HG03558 (cell line): ENCODE measurements at regions not wholly inside any gene's neighbourhood (a gene's known extent, or its start where the extent isn't known, plus 50 kb on each side); places are given as distances from the start of the nearest gene placed in this dataset.
A peak's percentile ranks its signal among the peaks of the same experiment; 100 is the strongest.

Source experiments
- ATAC-seq: cut with Tn5 transposase; IDR thresholded peaks from one replicate; pipeline ENCODE4 v1.9.1; 2021; ENCODE audit warnings: moderate number of reproducible peaks; ENCODE audit not compliant: unreplicated experiment; ENCODE audit errors: extremely low read depth

DNA sequence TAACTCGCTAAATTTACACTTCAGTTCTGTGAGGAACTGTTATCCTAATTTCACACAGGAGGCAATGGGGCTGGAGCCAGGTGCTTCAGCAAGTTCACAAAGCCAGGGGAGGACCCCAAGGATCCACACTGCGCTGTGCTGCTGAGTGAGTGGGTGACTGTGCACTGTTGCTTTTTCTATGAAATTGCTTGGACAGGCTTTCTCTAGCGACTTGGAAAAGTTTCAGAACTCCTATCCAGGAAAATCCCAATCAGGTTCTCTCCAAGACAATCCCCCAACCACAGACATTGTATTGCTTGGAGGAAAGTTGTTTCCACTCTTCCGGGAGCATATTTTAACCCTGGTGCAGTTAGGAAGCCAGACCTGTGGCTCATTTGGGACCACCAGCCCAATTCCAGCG lies 175.9 kb upstream of the CST7 start:
- ATAC-seq: no peak

GRCh38 chr20:24773751-24774201 lies 175.3 kb upstream of the CST7 start:
- peak; percentile 58 for ATAC-seq

DNA sequence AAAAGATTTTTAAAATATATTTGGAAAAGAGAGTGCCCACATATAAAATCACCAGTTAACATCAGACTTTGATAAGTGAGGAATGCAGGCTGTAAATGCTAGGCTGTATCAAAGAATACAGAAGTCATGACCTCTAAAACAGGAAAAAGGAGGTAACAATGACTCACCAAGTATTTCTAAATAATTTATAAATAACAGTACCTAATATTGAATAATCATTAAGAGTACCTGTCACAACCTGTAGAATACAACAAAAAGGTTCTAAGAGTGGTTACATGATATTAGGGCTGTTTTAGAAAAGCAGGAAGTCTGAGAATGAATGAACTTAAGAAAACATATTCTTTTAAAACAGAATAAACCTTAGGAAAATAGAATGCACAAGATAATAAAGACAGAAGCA lies 173.1 kb upstream of the CST7 start:
- ATAC-seq: no peak

GRCh38 chr20:24776755-24777271 lies 172.3 kb upstream of the CST7 start:
- no peak for ATAC-seq

- ATAC-seq: no peak
These were observed 171.3 kb upstream of the CST7 start for GRCh38 chr20:24777746-24778145.

GRCh38 chr20:24778585-24779031 lies 170.5 kb upstream of the CST7 start:
- no peak for ATAC-seq

DNA sequence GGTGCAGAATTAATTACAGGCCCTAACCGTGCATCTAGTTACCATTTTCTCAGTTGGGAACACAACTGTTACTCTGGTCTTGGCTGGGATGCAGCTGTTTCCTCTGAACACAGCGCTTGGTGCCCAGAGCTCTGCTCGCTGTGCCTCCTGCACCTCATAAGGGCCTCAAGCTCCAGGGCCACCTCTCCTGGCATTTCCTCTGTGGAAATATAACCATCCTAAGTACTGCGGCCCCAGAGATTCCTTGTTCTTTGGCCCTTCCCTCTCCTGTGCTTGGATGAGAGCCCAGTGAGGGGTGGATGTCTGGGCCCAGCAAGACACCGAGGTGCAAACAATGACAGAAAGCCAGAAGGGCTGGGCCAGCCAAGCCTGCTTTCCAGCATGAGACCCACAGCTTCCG lies 169.9 kb upstream of the CST7 start:
- ATAC-seq: no peak

GRCh38 chr20:24779946-24780345 lies 169.1 kb upstream of the CST7 start:
- ATAC-seq: no peak

GRCh38 chr20:24780674-24781417 lies 168.2 kb upstream of the CST7 start:
- ATAC-seq: no peak

DNA sequence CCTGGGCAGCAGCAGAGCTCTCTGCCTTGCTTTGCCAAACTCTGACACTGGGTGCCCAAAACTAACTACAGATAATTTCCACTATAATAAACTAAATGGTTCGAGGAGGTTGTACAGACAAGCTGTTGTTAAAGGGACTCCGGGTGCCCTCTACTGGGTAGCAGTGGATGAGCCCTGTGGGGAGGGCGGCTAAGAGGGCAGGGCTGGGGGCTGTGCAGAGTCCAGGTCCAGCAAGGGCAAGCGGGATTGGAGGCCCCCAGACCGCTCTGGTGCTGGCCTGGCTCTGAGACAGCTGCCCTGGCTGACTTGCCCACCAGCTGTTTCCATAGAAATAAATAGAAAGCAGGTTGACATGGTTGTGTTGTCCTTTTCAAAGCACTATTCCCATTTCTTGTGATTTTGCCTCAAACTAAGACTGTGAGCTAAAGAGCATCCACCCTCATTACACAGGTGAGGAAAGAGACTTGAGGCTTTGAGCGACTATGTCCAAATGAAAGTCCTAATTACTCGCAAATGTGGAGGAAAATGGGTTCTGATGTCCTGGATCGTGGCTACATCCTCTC lies 167.6 kb upstream of the CST7 start:
- ATAC-seq: no peak

- ATAC-seq: no peak
These were observed 166.8 kb upstream of the CST7 start for GRCh38 chr20:24782301-24782700.

DNA sequence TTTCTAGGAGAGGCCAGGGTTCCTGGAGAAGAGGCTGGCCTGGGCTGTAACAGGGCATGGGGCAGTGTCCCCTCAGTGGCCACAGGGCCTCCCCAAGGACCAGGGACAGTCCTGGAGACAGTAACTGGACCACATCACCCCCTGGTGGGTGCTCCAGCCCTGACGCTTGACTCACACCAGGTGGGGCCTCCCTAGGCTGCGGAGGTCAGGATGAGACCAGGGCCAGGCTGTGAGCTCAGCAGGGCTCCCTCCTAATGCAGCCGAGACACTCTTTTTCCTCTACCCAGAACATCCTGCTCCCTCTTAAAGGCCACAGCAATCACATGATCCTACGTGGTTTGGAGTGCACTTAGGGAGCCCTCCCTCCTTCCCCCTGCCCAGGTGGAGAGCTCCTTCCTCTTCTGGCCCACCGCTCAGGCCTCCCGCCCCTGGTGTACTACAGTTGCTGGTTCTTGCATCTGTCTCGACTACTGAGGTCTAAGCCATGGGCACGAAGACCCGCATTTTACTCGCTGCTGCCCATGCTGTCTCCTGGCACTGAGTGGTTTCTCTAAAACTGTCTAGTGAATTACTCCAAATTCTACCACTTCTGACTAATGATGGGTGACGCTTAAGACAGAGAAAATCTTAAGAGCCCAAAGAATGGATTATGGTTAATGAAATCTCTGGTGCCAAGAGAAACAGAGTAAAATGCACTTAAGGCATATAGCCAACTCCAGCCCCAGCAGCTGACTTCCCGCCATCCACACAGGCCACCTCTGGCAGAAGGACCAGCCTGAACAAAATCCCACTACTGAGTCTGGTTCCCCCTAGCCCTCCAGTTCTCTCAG lies 166.1 kb upstream of the CST7 start:
- no peak for ATAC-seq

DNA sequence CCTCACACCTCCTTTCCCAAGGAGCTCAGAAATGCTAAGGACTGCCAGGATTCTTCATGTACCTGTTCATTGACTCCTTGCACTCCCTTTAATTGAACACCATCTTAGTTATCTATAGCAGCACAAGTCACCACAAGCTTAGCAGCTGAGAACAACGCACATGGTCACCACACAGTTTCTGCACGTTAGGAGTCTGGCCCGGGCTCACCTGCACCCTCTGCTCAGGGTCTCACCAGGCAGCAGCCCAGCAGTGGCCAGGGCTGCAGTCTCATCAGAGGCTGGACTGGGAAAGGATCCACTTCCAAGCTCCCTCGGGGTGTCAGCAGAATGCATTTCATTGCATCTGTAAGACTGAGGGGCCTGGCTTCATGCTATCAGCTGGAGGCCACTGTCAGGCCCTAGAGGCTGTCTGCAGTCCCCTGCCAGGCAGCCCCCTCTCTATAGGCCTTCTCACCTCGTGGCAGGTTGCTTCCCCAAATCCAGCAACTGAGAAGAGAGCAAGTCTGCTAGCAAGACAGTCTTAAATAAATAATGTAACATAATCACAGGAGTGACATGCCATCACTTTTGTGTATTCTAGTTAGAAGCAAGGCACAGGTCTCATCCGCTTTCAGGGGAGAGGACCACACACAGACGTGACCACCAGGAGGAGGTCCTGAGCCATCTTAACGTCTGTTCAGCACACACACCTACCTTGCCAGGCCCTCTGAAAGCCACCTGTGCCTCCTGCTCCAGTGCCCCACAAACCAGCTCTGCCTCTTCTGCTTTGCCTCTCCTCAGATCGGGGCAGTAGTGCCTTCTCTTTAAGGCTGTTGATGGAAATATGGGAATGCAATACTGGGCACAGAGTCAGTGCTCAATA lies 165.2 kb upstream of the CST7 start:
- ATAC-seq: no peak

DNA sequence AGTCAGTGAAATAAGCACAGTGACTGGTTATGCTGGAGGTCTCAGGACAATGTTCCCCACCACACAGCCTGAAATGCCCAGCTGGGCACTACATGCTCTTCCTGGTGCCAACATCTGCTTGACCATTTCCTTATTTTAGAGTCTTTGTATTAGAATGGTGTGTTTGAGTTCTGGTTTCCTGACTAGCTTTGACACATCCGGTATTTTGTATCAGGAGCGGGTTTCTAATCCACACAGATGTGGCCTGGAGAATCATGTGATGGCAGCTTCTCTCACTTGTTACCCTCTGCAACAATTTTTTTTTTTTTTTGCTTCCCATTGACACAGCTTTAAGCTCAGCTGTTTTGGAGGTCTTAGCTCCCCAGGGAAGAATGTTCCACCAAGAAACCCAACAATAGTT lies 164.5 kb upstream of the CST7 start:
- no peak for ATAC-seq

DNA sequence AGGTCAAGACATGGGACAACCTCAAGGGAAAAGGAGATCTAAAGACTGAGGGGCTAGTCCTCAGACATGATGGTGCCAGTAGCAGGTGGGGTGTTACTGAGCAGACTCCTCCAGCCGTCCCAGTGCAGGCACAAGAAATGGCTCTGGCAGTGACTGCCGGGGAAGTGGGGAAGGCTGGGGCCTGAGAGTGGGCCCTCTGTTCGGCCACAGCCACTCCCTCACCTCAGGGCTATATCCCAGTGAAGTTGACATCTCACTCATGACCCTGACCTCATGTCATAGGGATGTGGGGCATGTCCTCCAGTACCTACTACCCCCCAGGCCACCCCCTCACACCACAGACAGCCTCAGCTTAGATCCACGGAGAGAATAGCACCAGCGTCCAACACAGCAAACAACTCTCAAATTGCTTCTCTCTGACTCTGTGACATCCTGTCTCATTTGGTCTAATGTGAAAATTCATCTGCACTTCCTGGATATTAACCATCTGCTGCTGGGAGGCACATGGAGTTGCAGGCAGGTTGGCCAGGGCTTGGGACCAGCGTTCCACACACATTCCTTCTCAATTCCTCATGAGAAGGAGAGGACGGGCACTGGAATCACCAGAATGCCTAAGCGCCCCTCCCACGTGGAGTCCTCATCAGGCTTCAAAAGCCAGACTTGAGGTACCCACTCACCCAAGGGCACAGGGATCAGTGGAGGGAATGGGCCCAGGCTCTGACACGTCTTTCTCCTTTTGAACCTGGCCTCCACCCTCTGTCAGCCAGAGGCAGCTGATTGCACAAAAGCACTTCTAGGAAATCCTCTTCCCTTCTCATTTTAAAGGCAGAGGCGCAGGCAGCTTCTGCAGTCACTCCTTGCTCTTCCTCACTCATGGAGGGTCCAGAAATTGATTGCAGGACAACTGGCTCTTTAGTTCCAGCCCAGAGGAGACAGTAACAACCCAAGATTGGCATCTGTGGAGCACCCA lies 163.6 kb upstream of the CST7 start:
- no peak for ATAC-seq

DNA sequence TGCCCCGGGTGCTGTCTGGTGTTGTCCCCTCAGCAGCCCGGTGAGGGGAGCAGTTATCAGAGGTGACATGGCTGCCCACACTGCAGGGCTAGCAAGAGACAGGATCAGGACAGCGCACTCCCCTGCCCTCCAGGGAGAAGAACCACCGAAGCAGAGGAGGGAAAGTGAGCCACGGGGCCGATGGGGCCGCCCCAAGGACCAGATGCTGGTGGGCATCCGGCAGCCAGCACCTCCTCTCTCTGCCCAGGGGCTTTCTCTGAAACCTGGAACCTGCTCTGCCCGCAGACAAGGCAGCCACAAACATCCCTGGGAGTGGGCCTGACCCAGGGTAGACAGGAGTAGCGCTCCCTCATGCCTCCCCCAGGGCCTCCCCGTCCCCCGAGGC lies 163.0 kb upstream of the CST7 start:
- ATAC-seq: no peak

DNA sequence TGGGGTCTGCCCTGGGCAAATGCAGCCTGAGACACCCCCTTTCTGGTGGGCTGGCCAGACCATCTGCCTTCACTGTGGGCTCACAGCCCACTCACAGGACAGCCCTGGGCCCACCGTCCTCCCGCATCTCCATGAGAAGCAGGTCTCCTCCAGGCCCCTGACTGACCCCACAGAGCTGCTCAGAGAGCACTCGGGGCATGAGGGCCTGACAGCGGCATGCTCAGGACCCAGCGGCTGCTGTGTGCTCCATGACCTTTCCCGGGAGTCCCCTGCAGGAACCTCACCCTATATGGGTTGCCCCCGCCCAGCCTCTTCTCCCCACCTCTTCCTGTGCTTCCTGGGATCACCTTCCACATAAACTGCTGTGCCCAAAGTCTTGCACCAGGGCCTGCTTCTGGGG lies 162.4 kb upstream of the CST7 start:
- no peak for ATAC-seq

DNA sequence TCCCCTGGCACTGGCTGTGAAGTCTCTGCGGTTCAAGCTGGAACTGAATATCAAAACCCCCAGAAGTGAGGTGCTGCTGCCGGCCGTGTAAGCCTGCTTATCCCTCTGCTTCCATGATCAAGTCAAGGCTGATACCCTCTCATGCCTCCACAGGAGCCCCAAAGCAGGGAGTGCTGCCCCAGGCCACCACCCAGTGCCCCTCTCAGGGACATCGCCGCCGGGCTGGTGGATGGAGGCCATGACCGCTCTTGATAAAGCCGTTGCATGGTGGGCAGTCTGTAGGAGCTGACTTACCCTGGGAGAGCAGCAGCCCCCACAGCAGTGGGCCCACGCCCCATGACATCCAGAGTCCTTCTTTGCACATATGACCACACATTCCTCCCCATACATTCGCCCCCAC lies 162.0 kb upstream of the CST7 start:
- no peak for ATAC-seq

DNA sequence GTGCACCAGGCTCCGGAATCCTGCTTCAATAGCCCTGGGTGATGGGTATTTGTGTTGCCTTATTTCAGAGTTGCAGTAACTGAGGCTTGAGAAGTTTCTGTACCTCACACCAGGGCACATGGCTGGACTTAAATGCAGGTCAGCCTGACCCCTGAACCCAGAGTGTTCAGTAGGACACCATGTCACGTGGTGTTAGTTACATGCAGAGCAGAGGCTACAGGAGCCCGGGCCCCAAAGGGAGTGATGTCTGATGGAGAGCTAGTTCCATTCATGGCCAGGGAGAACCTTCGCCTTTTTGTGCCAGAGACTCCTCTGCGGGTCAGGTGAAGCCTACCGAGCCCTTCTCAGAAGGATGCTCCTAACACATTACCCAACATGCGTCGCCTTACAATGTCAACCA lies 161.4 kb upstream of the CST7 start:
- ATAC-seq: no peak
